ENCODE measurements at regions not wholly inside any gene's neighbourhood (a gene's known extent, or its start where the extent isn't known, plus 50 kb on each side); places are given as distances from the start of the nearest gene placed in this dataset.
"Not testable (repeated sequence)": the region's sequence is repeated elsewhere in the genome, so short reads cannot be mapped to it uniquely, and the experiment has no call there.

DNA sequence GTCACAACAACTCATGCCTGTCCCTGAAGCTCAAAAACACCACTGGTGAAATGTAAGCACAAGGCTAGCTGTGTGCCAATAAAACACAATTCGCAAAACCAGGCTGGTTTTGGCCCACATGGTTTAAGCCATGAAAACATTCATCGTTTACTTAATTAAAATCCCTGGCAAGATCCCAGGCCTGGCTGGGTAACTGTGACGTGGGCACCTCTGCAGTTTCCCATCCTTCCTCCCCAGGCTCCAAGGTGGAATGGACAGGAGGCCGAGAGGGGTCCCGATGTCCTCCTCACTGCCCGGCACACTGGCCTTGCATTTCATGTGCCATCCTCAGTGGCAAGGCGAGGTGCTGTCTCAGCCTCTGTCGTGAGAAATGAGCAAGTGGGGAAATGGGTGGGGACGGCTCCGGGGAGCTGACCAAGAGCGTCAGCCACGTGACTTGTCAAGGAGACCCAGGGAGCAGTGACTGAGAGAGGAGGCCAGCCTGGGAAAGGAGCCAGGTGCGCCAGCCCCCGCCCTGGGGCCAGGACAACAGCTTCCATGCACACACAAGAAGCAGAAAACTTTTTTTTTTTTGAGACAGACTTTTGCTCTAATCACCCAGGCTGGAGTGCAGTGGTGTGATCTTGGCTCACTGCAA is 153.1 kb upstream of the RAB4A start:
- no peak for DNase-seq (ENCODE audit: low read depth in 4 of 4, low spot score in 3 of 4)

DNA sequence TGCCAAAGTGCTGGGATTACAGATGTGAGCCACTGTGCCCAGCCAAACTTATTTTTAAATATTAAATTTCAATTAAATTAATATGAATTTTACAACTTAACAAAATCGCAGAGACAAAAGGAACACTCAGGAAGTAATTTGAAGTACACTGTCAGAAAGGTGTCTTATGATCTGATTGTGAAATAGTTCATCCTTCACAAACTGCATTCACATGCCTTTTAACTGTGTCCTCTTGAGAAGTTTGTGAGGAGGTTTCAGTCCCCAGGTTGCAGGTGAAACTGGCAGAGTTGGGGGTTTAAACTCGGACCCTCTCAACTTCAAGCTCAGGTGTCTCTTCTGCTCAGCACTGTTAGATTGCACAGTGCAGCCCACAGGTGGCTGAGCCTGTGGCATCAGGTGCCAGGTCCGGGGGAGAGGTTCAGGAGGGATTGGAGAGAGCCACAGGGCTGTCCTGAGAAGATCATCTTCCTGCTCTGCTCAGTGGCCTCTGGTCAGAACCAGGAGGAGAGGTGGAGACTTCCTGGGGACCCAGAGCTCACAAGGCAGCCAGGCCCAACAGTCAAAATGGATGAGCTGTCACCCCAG is 152.3 kb upstream of the RAB4A start:
- DNase-seq (ENCODE audit: low read depth in 4 of 4, low spot score in 3 of 4), result no peak

DNA sequence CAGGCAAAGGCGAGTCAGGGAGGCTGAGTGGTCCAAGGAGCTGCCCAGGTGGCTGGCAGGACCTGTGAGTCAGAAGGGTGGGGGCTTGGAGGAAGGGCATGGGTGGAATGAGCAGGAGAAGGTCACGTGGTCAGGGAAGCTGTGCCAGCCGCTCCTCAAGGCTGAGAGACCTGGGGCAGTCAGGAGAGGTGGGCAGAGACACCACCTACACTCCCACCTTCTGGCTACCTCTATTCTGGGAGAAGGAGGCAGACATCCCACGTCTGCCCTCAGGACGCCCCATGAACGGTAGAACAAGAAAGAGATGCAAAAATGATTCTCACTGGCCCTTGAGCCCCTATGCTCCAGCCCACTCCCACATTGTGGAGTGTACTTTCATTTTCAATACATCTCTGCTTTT is 151.8 kb upstream of the RAB4A start:
- no peak for DNase-seq (ENCODE audit: low read depth in 4 of 4, low spot score in 3 of 4)

DNA sequence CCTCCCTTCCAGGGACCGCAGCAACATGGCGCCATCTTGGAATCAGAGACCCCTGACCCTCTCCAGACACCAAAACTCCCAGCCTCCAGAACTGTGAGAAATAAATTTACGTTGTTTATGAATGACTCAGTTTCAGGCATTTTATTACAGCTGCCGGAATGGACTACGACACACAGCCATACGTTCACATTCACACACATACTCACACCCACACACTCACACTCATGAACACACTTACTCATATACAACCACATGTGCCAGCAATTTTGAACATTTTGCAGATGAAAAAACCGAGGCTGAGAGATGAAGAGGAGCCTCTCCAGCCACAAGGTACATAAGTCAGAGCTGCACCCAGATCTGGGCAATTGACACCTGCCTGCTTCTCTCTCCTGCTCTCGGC is 151.0 kb upstream of the RAB4A start:
- DNase-seq (ENCODE audit: low read depth in 4 of 4, low spot score in 3 of 4), result no peak

DNA sequence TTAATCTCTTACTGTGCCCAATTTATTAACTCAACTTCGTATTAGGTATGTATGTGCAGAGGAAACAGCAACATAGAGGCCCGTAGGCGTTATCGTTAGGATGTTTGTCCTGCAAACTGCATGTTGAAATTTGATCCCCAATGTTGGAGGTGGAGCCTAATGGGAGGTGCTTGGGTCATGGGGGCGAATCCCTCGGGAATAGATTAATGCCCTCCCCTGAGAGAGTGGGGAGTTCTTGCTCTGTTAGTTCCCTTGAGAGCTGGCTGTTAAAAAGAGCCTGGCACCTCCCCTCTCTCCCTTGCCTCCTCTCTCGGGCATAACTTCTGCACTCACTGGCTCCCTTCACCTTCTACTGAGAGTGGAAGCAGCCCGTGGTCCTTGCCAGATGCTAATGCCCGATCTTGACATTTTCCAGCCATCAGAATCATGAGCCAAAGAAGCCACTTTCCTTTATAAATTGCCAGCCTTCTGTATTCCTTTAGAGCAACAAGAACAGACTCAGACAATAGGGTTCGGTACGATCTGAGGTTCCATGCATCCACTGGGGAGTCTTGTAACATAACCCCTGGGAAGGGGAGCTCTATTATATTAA is 149.0 kb upstream of the RAB4A start:
- no peak for DNase-seq (ENCODE audit: low read depth in 4 of 4, low spot score in 3 of 4)

DNA sequence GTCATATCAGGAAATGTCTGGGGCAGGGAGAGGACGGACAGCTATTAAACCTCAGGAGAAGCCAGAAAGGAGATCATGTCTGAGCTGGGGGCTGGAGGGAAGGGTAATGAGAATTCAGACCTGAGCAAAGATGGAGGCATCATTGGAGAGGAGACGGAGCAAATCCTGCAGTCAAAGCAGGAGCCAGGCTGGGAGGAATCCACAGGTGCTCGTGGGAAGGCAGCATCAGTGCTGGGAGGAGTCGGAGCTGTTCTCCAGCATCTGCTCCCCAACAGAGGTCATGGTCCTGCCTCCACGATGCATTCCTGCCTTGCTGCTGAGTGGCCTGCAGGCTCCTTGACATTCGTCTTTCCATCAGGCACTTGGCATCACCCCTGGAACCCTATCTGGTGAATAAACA is 148.3 kb upstream of the RAB4A start:
- DNase-seq (ENCODE audit: low read depth in 4 of 4, low spot score in 3 of 4), result no peak

DNA sequence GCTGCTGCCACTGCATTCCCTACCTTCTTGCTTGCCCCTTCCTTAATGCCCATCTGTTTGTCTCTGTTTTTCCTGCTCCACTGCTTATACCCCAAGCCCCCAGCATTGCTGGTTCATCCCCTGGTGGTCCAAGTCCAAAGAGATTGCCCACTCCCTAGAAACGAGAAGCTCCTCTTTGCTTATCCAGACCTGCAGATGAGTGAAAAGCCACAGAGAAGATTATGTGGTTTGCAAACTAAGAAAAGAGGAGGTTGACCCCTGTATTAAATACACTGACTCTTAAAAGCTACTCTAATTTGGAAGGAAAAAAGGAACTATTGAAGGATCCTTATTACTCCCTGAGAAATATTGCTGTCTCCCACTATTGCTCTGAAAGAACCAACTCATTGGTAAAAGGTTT is 146.8 kb upstream of the RAB4A start:
- no peak for DNase-seq (ENCODE audit: low read depth in 4 of 4, low spot score in 3 of 4)

DNA sequence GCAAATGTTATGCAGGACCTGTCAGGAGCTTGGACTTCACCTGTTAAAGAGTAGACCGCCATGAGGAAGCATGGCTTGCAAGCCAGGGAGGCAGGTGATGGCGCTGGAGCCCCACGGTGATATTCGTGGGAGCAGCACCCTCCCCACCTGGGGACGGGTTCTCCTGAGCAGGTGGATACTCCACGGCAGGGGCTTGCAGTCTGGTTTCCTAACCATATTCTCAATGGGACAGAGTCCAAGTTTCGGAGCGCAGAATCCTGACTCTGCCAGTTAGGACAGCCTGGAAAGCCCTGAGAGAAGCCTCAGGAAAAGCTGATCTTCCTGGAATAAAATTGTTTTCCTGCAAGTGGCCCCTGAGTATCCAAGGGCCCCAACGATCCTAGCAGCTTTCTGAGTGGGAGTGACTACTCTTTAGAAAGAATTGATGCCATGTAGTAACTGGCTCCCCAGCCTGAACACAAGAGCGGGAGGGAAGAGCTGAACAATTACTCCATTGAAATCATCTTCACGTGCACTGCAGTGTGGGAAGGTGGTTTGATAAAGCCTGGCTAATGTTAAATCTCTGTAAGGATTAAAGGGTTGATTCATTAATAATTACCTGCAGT is 146.3 kb upstream of the RAB4A start:
- no peak for DNase-seq (ENCODE audit: low read depth in 4 of 4, low spot score in 3 of 4)

DNA sequence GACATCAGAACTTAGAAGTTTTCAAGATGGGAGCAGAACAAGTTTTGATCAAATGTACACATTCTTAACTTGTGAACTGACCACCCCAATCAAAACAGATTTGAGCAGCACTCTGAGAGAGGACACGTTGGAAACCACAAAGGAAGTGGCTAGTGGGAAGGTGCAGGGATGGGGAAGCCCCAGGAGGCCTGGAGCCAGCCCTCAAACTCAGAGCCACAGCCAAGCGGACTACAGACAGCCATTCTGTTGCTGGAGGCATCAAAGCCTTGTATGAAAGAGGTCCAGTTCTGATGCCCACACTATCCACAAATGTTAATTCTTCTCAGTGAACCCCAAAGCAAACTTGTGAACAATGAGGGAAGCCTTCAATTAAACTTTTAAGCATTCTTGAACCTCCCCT is 143.6 kb upstream of the RAB4A start:
- DNase-seq (ENCODE audit: low read depth in 4 of 4, low spot score in 3 of 4), result no peak

DNA sequence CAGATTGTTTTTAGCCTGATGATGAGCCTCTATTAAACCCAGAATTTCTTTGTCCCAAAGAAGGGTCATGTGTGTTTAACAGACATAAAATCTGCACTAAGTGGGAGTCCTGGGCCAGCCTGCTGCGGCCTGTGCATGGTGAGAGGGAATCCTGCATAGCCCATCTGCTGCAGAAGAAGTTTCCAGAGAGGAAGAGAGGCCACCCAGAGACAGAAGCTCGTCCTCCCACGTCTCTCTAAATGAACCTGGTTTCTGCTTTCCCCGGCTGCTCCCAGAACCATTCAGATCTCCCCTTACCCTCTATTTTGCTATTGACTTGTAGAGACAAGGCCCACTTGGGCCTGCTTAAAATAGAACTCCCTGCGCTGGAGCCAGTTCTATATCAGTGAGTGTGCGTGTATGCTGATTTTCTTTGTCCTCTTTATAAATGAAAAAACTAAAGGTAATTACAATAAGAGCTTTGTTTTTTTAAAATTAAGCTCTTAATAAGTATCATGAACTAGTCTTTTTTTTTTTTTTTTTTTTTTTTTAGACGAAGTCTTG is 142.8 kb upstream of the RAB4A start:
- DNase-seq (ENCODE audit: low read depth in 4 of 4, low spot score in 3 of 4), result no peak

DNA sequence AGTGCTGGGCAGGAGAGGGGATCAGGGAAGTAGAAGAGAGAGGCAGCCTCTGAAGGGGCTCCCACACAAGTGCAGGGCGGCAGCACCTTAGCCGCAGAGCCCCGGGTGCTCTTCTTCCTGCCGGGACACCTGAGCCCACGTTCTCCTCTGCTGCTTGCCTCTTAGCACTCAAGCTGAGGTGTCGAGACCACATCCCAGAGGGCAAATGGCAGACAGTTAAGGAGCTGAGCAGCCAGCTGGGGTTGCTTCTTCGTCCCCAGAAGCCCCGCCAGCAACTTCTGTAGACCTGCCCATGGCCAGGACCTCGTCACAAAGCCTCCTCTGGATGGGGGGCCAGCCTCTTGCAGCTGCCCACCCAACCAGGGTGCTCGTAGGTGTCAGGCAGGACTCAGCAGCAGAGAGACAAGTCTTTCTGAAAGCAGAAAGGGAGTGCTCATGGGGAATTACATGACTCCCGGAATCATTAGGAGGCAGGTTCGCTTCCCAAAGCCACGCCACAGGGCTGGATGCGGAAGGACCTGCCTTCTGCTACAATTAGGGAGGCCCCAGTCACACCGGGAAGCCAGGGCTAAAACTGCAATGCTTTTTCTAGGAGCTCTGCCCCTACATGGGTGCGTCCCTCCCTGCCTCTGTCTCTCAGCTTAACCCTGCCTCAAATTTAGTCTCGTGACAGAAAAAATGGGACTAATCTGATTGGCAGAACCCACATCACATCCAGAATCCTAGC is 141.4 kb upstream of the RAB4A start:
- no peak for DNase-seq (ENCODE audit: low read depth in 4 of 4, low spot score in 3 of 4)

DNA sequence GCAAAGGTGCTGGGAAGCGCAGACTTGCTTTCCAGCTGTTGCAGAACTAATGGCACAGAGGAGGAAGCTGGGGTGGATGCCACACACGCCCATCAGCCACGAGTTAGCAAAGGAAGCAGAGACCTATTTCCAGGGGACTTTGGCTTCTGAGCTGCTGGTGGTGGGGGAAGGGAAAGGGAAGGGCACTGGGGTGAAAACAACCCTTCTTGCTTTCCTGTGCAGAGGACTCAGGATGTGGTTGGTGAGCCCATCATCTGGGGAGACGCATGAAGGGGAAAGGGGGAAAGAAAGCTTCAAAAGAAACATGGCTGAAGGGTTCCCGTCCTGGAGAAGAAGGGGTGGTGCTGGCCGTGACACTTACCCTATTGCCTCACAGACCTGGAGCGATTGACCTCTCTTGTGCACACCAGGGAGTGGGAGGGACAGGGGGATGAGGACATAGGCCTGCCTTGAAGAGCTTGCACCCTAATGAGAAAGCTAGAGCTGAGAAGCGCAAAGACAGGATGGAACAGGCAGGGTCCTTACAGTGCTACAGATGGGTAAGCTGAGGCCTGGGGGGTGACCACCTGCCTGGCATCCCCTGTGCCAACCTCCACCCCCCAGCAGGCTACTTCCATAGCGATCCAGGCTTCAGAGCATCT is 140.8 kb upstream of the RAB4A start:
- no peak for DNase-seq (ENCODE audit: low read depth in 4 of 4, low spot score in 3 of 4)

DNA sequence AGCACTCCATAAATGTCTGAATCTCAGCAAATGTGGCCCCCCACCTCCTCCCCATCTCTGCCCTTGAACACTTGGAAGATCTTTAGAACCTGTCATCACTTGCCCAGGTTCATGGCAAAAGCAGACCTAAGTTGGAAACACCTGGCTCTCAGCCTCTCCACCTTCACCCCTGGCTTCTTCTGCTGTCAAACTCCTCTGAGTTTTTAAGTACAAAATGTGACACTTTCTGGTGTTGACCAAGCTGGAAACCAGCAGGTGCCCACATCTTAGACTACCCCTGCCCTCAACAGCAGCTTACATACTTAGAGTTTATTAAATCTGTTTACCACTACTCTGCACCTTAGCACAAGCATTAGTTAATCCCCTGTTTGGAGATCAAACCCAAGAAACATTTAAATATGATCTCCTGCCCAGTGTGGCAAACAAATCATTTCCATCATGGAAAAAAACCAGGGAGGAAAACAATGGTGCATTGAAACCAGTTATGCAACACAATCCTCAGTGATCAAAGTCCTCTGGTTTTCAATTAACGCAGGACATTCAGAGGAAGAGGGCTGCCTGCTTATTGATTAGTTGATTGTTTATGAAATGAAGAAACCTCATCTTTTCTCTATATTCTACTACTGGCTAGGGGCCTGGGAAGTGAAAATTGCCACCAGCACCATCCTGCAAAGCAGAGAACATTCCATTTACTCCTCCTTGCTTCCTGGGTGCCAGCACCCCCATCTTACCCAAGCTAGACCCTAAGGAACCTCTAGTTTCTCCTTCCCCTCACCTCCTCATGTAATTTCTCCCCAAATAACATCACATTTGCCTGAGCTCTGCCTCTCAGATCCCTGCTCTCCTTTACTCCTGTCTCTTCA is 139.4 kb upstream of the RAB4A start:
- DNase-seq (ENCODE audit: low read depth in 4 of 4, low spot score in 3 of 4), result no peak

DNA sequence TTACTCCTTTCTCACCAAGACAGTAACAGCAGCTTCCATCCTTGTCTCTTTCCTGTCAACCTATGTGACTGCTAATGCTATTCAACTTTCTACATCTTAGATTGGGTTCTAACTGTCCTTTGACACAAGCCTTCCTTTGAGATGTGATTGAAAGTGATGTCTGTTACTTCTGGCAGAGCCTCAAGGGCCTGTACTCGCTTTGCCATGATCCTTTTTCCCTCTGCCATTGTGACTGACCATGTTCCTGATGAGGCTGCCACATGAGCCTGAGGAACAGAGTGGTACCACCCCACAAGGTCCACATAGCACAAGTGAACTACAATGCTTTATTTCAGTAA is 138.8 kb upstream of the RAB4A start:
- DNase-seq (ENCODE audit: low read depth in 4 of 4, low spot score in 3 of 4), result no peak

DNA sequence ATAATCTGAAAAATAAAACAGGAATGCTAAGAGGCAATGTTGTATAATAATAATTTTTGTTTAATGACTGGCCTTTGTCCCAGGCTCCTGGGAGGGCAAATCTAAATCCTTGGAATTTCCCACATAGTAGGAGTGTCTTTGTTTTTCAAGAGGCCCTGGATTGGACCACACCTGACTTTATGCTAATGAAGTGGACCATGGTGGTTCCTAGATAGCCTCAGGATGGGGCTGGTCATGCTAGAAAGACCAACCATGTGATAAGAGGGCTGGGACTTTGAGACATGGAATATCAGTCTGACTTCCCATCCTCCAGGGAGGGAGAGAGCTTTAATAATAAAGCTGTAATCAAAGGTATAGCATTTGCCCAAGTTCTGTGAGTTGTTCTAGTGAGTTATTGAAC is 138.2 kb upstream of the RAB4A start:
- no peak for DNase-seq (ENCODE audit: low read depth in 4 of 4, low spot score in 3 of 4)

DNA sequence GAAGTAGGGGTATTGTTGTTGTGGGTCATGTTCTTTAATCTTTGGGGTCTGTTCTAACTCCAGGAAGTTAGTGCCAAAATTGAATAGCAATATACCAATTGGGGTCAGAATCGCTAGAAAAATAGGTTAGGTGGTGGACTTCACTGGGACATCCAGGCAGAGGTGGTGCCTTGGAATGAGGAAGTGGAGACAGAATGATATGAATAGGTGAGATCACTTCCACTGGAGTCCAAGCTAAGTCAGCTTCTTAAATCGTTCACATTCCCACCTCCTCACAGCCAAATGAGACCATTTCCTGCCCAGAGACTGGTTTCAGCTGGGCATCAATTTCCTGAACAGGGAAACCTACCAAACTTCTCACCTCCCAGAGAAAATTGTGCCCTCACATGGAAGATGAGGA is 137.8 kb upstream of the RAB4A start:
- no peak for DNase-seq (ENCODE audit: low read depth in 4 of 4, low spot score in 3 of 4)

DNA sequence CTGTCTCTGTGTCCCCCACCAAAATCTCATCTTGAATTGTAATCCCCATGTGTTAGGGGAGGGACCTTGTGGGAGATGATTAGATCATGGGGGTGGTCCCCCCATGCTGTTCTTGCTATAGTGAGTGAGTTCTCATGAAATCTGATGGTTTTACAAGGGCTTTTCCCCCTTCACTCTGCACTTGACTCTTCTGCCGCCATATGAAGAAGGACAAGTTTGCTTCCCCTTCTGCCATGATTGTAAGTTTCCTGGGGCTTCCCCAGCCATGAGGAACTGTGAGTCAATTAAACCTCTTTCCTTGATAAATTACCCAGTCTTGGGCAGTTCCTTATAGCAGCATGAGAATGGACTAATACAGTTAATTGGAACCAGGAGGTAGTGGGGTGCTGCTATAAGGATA is 137.1 kb upstream of the RAB4A start:
- DNase-seq (ENCODE audit: low read depth in 4 of 4, low spot score in 3 of 4), result no peak

DNA sequence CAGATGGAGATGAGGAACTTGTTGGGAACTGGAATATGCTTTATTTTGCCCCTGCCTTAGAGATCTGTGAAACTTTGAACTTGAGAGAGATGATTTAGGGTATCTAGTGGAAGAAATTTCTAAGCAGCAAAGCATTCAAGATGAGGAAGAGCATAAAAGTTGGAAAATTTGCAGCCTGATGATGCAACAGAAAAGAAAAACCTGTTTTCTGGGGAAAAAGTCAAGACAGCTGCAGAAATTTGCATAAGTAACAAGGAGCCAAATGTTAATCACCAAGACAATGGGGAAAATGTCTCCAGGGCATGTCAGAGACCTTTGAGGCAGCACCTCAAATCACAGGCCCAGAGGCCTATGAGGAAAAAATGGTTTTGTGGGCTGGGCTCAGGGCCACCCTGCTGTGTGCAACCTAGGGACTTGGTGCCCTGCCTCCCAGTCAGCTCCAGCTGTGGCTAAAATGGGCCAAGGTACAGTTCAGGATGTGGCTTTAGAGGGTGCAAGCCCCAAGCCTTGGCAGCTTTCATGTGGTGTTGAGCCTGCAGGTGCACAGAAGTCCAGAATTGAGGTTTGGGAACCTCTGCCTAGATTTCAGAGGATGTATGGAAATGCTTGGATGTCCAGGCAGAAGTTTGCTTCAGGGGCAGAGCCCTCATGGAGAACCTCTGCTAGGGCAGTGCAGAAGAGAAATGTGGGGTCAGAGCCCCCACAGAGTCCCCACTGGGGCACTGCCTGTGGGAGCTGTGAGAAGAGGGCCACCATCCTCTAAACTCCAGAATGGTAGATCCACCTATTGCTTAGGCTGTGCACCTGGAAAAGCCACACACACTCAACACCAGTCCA is 136.3 kb upstream of the RAB4A start:
- DNase-seq (ENCODE audit: low read depth in 4 of 4, low spot score in 3 of 4), result not testable (repeated sequence)

DNA sequence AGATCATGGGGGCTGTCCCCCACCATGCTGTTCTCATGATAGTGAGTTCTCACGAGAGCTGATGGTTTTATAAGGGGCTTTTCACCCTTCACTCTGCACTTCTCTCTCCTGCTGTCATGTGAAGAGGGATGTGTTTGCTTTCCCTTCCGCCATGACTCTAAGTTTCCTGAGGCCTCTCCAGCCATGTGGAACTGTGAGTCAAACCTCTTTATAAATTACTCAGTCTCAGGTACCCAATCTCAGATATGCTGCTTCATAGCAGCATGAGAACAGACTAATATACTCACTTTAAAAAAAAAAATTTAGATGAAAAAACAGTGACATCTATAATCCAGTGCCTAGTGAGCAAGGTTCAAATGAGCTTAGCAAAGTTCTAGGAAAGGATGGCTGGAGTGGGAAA is 135.1 kb upstream of the RAB4A start:
- DNase-seq (ENCODE audit: low read depth in 4 of 4, low spot score in 3 of 4), result no peak

All from right renal pelvis (tissue), 4 donors.